MM.1S (cell line): ENCODE measurements at regions not wholly inside any gene's neighbourhood (a gene's known extent, or its start where the extent isn't known, plus 50 kb on each side); places are given as distances from the start of the nearest gene placed in this dataset.

ENCODE experiments used
- DNase-seq: peaks from one replicate; pipeline ENCODE4 v3.0.0-alpha.2; 2015
- H2AFZ ChIP-seq: fragments of 300-600 bp; sonication (generic); 2 replicates; pipeline ENCODE4 v1.6.0; 2016; ENCODE audit warnings: antibody characterized with exemption, low read length
- H3F3A ChIP-seq: fragments of 300-600 bp; sonication (generic); 2 replicates; pipeline ENCODE4 v1.6.1; 2016; ENCODE audit warnings: mild to moderate bottlenecking, antibody characterized with exemption, low read length, moderate library complexity, mixed read lengths; ENCODE audit not compliant: insufficient read depth
- H3K27ac ChIP-seq: fragments of 300-600 bp; sonication (generic); 2 replicates; pipeline ENCODE4 v1.5.1; 2016; ENCODE audit warnings: mild to moderate bottlenecking, low read length
- H3K27me3 ChIP-seq: fragments of 300-600 bp; sonication (generic); replicated peaks from 2 replicates; pipeline ENCODE4 v1.6.0; 2016; ENCODE audit warnings: low read length; ENCODE audit not compliant: insufficient read depth
- H3K36me3 ChIP-seq: fragments of 300-600 bp; sonication (generic); replicated peaks from 2 replicates; pipeline ENCODE4 v1.6.1; 2016; ENCODE audit warnings: mild to moderate bottlenecking, low read length, mixed read lengths; ENCODE audit not compliant: insufficient read depth
- H3K4me1 ChIP-seq: fragments of 300-600 bp; sonication (generic); 2 replicates; pipeline ENCODE4 v1.6.1; 2016; ENCODE audit warnings: low read length, mixed read lengths
- H3K4me2 ChIP-seq: fragments of 300-600 bp; sonication (generic); 2 replicates; pipeline ENCODE4 v1.6.0; 2016; ENCODE audit warnings: low read depth, low read length
- H3K4me3 ChIP-seq: fragments of 300-600 bp; sonication (generic); 2 replicates; pipeline ENCODE4 v1.5.1; 2016; ENCODE audit warnings: low read length, mixed read lengths
- H3K79me2 ChIP-seq: fragments of 300-600 bp; sonication (generic); 2 replicates; pipeline ENCODE4 v1.6.1; 2016; ENCODE audit warnings: mixed run types, low read length, mixed read lengths
- H3K9ac ChIP-seq: fragments of 300-600 bp; sonication (generic); 2 replicates; pipeline ENCODE4 v1.6.1; 2016; ENCODE audit warnings: low read length, mixed read lengths
- H3K9me2 ChIP-seq: fragments of 300-600 bp; sonication (generic); replicated peaks from 2 replicates; pipeline ENCODE4 v1.6.1; 2016; ENCODE audit warnings: mild to moderate bottlenecking, low read length, mixed read lengths; ENCODE audit not compliant: insufficient read depth
- H3K9me3 ChIP-seq: fragments of 300-600 bp; sonication (generic); replicated peaks from 2 replicates; pipeline ENCODE4 v1.6.1; 2016; ENCODE audit warnings: mild to moderate bottlenecking, low read length, mixed read lengths; ENCODE audit not compliant: insufficient read depth
- H4K20me1 ChIP-seq: fragments of 300-600 bp; sonication (generic); 2 replicates; pipeline ENCODE4 v1.6.1; 2016; ENCODE audit warnings: mild to moderate bottlenecking, low read length, moderate library complexity, mixed read lengths; ENCODE audit not compliant: insufficient read depth
- EZH2 ChIP-seq: fragments of 300-600 bp; sonication (generic); optimal IDR thresholded peaks from 2 replicates; pipeline ENCODE3; 2017; ENCODE audit warnings: low read depth, mild to moderate bottlenecking, antibody characterized with exemption, low read length, mixed read lengths
- EZH2phosphoT487 ChIP-seq: fragments of 300-600 bp; sonication (generic); IDR thresholded peaks from 2 replicates; pipeline ENCODE4 v1.6.1; 2018; ENCODE audit warnings: antibody characterized with exemption, low read length
- TF ChIP-seq, protein P1 (sequence below): fragments of 300-600 bp; sonication (generic); IDR thresholded peaks from 2 replicates; pipeline ENCODE4 v1.5.1; 2016; ENCODE audit warnings: antibody characterized with exemption, low read length, mixed read lengths

GRCh38 chr2:147647816-147648215, 197.0 kb upstream of the ACVR2A start:
- Histone ChIP-seq H3K79me2 (no peaks in the 10 kb centered on the region), H3K4me2 (no peak overlapping the region), H3K9me3 (no peaks in the 10 kb centered on the region), H3K27ac (no peak overlapping the region), H4K20me1 (no peaks in the 10 kb centered on the region), H3K36me3 (no peaks in the 10 kb centered on the region), H3K27me3 (no peaks in the 10 kb centered on the region), H3K9me2 (no peaks in the 10 kb centered on the region), H3K4me1 (no peaks in the 10 kb centered on the region), H3K4me3 (no peak overlapping the region), H3F3A (no peaks in the 10 kb centered on the region), H2AFZ (no peak overlapping the region), H3K9ac (no peak overlapping the region)
- no peak for DNase-seq
- TF ChIP-seq, protein P1, sequence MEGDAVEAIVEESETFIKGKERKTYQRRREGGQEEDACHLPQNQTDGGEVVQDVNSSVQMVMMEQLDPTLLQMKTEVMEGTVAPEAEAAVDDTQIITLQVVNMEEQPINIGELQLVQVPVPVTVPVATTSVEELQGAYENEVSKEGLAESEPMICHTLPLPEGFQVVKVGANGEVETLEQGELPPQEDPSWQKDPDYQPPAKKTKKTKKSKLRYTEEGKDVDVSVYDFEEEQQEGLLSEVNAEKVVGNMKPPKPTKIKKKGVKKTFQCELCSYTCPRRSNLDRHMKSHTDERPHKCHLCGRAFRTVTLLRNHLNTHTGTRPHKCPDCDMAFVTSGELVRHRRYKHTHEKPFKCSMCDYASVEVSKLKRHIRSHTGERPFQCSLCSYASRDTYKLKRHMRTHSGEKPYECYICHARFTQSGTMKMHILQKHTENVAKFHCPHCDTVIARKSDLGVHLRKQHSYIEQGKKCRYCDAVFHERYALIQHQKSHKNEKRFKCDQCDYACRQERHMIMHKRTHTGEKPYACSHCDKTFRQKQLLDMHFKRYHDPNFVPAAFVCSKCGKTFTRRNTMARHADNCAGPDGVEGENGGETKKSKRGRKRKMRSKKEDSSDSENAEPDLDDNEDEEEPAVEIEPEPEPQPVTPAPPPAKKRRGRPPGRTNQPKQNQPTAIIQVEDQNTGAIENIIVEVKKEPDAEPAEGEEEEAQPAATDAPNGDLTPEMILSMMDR = no peak
- TF ChIP-seq EZH2 (no peak), EZH2phosphoT487 (no peak)

GRCh38 chr2:147646818-147647468, 197.9 kb upstream of the ACVR2A start:
- H3K4me1 ChIP-seq = no peaks in the 10 kb centered on the region
- H4K20me1 ChIP-seq = no peaks in the 10 kb centered on the region
- H3K4me2 ChIP-seq = no peak overlapping the region
- TF ChIP-seq, protein P1 = no peak
- TF ChIP-seq EZH2phosphoT487 = no peak
- TF ChIP-seq EZH2 = no peak
- no peak overlapping the region for H2AFZ ChIP-seq
- no peaks in the 10 kb centered on the region for H3K27me3 ChIP-seq
- no peaks in the 10 kb centered on the region for H3K9me2 ChIP-seq
- DNase-seq = no peak
- no peaks in the 10 kb centered on the region for H3K36me3 ChIP-seq
- H3K9me3 ChIP-seq = no peaks in the 10 kb centered on the region
- no peak overlapping the region for H3K27ac ChIP-seq
- H3K9ac ChIP-seq = no peak overlapping the region
- no peaks in the 10 kb centered on the region for H3F3A ChIP-seq
- H3K79me2 ChIP-seq = no peaks in the 10 kb centered on the region
- H3K4me3 ChIP-seq = no peak overlapping the region

DNA sequence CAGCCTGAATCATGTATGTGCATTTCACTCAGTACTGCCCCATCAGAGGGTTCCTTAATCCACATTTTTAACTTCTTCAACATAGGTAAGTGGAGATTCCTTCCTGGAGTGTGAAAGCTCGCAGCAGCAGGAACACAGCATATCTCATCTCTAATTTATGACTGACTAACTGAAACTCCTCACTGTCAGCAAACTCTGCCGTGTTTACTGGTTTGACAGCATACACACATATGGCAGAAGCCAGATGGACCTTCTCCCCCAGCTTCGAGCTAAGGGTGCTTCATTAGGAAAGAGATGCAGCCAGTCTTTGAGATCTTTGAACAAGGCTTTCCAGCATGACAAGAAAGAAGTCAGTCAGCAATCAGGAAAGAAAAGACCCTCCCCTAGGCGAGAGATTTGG, 200.3 kb upstream of the ACVR2A start:
- Histone ChIP-seq H3F3A (no peaks in the 10 kb centered on the region), H3K9me2 (no peaks in the 10 kb centered on the region), H3K9ac (no peak overlapping the region), H3K27ac (no peak overlapping the region), H3K36me3 (no peaks in the 10 kb centered on the region), H3K79me2 (no peaks in the 10 kb centered on the region), H3K27me3 (no peaks in the 10 kb centered on the region), H3K9me3 (no peaks in the 10 kb centered on the region), H3K4me1 (no peaks in the 10 kb centered on the region), H2AFZ (no peak overlapping the region), H3K4me3 (no peak overlapping the region), H4K20me1 (no peaks in the 10 kb centered on the region), H3K4me2 (no peak overlapping the region)
- DNase-seq = no peak
- TF ChIP-seq EZH2phosphoT487 (no peak), EZH2 (no peak)
- TF ChIP-seq, protein P1 = no peak
